ENCODE measurements at regions not wholly inside any gene's neighbourhood (a gene's known extent, or its start where the extent isn't known, plus 50 kb on each side); places are given as distances from the start of the nearest gene placed in this dataset.

DNA sequence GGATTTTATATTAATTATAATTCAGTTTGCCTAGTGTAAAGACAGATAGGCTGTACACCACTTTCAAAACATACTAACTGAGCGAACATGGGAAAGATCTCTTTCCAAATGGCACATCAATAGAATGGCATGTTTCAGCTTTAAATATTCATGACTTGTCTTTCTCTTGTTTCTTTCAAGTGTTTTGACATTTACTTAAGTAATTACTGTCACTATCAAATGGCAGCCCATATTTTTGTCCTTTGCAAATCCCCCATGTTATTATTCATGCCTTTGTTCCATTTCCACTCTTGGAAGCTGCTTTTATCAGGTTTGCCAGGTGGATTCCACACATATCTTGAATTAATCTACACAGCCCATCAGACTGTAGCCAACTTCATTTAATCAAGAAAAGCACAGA is 89.2 kb upstream of the GLRA2 start:
- Histone ChIP-seq H3K9me3 (ENCODE audit: low read length) (no peaks in the 10 kb centered on the region), H3K4me3 (replicated peaks in 1 of 3; ENCODE audit: insufficient read depth in 1 of 3, low read depth in 2 of 3, low read length in 3 of 3) (no peak overlapping the region), H3K36me3 (replicated peaks in 1 of 2; ENCODE audit: control insufficient read depth in 1 of 2, insufficient read depth in 2 of 2, low read length in 2 of 2) (no peaks in the 10 kb centered on the region), H3K9ac (ENCODE audit: insufficient read depth, low read depth, low read length) (no peak overlapping the region), H3K27ac (ENCODE audit: extremely low read length, insufficient read depth, low read length) (no peak overlapping the region), H3K4me1 (ENCODE audit: insufficient read depth, low read length) (no peaks in the 10 kb centered on the region), H3K4me2 (ENCODE audit: low read depth, low read length) (no peak overlapping the region), H3K27me3 (ENCODE audit: control insufficient read depth in 1 of 2, insufficient read depth in 2 of 2, low read length in 2 of 2) (no peaks in the 10 kb centered on the region), H4K20me1 (ENCODE audit: insufficient read depth, low read length) (no peaks in the 10 kb centered on the region), H2AFZ (ENCODE audit: low read length) (no peak overlapping the region), H3K79me2 (ENCODE audit: insufficient read depth, low read length) (no peaks in the 10 kb centered on the region)
- ChIA-PET CTCF (ENCODE audit: low intra/inter-chr PET ratio, low total read pairs) (no interaction called here), POLR2A (no interaction called here)
- intact Hi-C loops (cut with micrococcal nuclease; ENCODE audit: unreplicated experiment) = no loop called here
- in situ Hi-C loops (cut with HindIII; ENCODE audit: extremely low pct_ligation_motif_present, low pct_unique_long_range_greater_than_20kb) = no loop called here
- DNase-seq (ENCODE audit: low spot score) (no peak), ATAC-seq (no peak), FAIRE-seq (no peak)
- 0% methylated on average over 1 of the region's 1 CpG for WGBS (ENCODE audit: low lambda C conversion rate)
- no peak for TF ChIP-seq ESRRA (CRISPR knock-in tag; IDR thresholded peaks at IDR 0.05; ENCODE audit: low read depth)
- TF ChIP-seq MIXL1 (CRISPR knock-in tag; IDR thresholded peaks at IDR 0.05) = no peak
- TF ChIP-seq ARNT2 (CRISPR knock-in tag; IDR thresholded peaks at IDR 0.05; ENCODE audit: low read depth) = no peak
- BruUV-seq (replicated peaks) = no TSS peak

DNA sequence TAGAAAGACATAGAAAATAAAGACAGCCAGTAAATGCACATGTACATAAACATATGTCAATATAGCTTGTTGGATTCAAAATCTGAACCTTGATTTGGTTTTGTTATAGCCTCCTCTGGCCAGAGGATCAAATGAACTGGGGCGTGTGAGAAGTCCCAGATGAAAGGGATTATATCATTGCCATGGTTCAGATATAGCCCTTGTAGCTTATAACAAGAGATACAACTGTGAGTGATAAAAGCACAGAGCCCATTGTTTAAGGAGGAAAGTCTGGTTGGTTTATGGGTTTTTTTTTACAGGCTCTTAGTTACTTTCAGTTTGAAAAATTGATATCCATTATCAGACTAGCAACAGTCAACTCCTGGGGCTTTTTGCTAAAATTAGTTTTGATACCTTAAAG is 101.7 kb upstream of the GLRA2 start:
- FAIRE-seq = no peak
- CTCF ChIA-PET (ENCODE audit: low intra/inter-chr PET ratio, low total read pairs) = no interaction called here
- Histone ChIP-seq H2AFZ (ENCODE audit: low read length) (no peak overlapping the region), H3K79me2 (ENCODE audit: insufficient read depth, low read length) (no peaks in the 10 kb centered on the region), H4K20me1 (ENCODE audit: insufficient read depth, low read length) (no peaks in the 10 kb centered on the region), H3K27me3 (ENCODE audit: control insufficient read depth in 1 of 2, insufficient read depth in 2 of 2, low read length in 2 of 2) (no peaks in the 10 kb centered on the region), H3K27ac (ENCODE audit: extremely low read length, insufficient read depth, low read length) (no peak overlapping the region), H3K4me1 (ENCODE audit: insufficient read depth, low read length) (peaks cover 11% of the 10 kb centered on the region; the same call in 1 of the 2 replicates), H3K4me2 (ENCODE audit: low read depth, low read length) (no peak overlapping the region), H3K9me3 (ENCODE audit: low read length) (no peaks in the 10 kb centered on the region), H3K4me3 (replicated peaks in 1 of 3; ENCODE audit: insufficient read depth in 1 of 3, low read depth in 2 of 3, low read length in 3 of 3) (no peak overlapping the region), H3K36me3 (replicated peaks in 1 of 2; ENCODE audit: control insufficient read depth in 1 of 2, insufficient read depth in 2 of 2, low read length in 2 of 2) (no peaks in the 10 kb centered on the region), H3K9ac (ENCODE audit: insufficient read depth, low read depth, low read length) (no peak overlapping the region)
- in situ Hi-C loops (cut with HindIII; ENCODE audit: extremely low pct_ligation_motif_present, low pct_unique_long_range_greater_than_20kb) (no loop called here), intact Hi-C loops (cut with micrococcal nuclease; ENCODE audit: unreplicated experiment) (no loop called here)
- DNase-seq (ENCODE audit: low spot score) = no peak
- ATAC-seq = no peak
- no TSS peak for BruUV-seq (replicated peaks)
- WGBS (ENCODE audit: low lambda C conversion rate) = 6% methylated on average over 1 of the region's 1 CpG
- POLR2A ChIA-PET = no interaction called here
- no peak for TF ChIP-seq TBP (CRISPR knock-in tag; IDR thresholded peaks at IDR 0.05)
- no peak for TF ChIP-seq ZSCAN29 (CRISPR knock-in tag; conservative IDR thresholded peaks at IDR 0.05)
- TF ChIP-seq ZNF230 (CRISPR knock-in tag; IDR thresholded peaks at IDR 0.05) = no peak
- TF ChIP-seq ZNF329 (CRISPR knock-in tag; IDR thresholded peaks at IDR 0.05; ENCODE audit: low read depth) = no peak
- TF ChIP-seq BCL6 (CRISPR knock-in tag; IDR thresholded peaks at IDR 0.05) = no peak
- TF ChIP-seq NCOA2 (CRISPR knock-in tag; IDR thresholded peaks at IDR 0.05) = no peak
- TF ChIP-seq FIP1L1 (IDR thresholded peaks at IDR 0.05; ENCODE audit: borderline replicate concordance, insufficient read depth, low read depth, low read length) = no peak
- TF ChIP-seq ZNF761 (CRISPR knock-in tag; conservative IDR thresholded peaks at IDR 0.05) = no peak
- TF ChIP-seq ZNF224 (CRISPR knock-in tag; IDR thresholded peaks at IDR 0.05) = no peak
- no peak for TF ChIP-seq ZNF589 (CRISPR knock-in tag; conservative IDR thresholded peaks at IDR 0.05)
- TF ChIP-seq ZNF713 (CRISPR knock-in tag; IDR thresholded peaks at IDR 0.05) = no peak
- TF ChIP-seq PAX8 (CRISPR knock-in tag; IDR thresholded peaks at IDR 0.05; ENCODE audit: borderline replicate concordance) = no peak
- no peak for TF ChIP-seq ZBTB2 (CRISPR knock-in tag; IDR thresholded peaks at IDR 0.05; ENCODE audit: low read depth)
- no peak for TF ChIP-seq CCAR2 (optimal IDR thresholded peaks at IDR 0.05; ENCODE audit: low read depth, low read length)
- TF ChIP-seq ZNF296 (CRISPR knock-in tag; conservative IDR thresholded peaks at IDR 0.05) = no peak
